CD8-positive, alpha-beta memory T cell (primary cell): ENCODE measurements at regions not wholly inside any gene's neighbourhood (a gene's known extent, or its start where the extent isn't known, plus 50 kb on each side); places are given as distances from the start of the nearest gene placed in this dataset.

Experiments
- CTCF ChIA-PET: fragments of 350-600 bp; sonication (Branson Sonifier 250); formaldehyde crosslinking; loops from one replicate; lab custom pipeline; 2021; ENCODE audit warnings: antibody characterized with exemption; lab: Charles Lee
- POLR2A ChIA-PET: fragments of 350-600 bp; sonication (Branson Sonifier 250); formaldehyde crosslinking; loops from one replicate; lab custom pipeline; 2021; ENCODE audit warnings: antibody characterized with exemption; lab: Charles Lee
- DNase-seq, 5 donors: peaks; one replicate each; pipeline versions ENCODE4 v3.0.0 to v3.0.0-alpha.2; 2020 to 2022; ENCODE audit warnings: mixed read lengths in 1 of 5
- H3K27ac ChIP-seq: one replicate; pipeline ENCODE4 v1.7.0; 2013; ENCODE audit warnings: low read depth, mild to moderate bottlenecking, low read length, moderate library complexity
- H3K27me3 ChIP-seq: 2 replicates; pipeline ENCODE4 v1.7.0; 2013; ENCODE audit warnings: low read length, mild to moderate bottlenecking; ENCODE audit not compliant: insufficient read depth, poor library complexity, severe bottlenecking
- H3K36me3 ChIP-seq: 2 replicates; pipeline ENCODE4 v1.7.0; 2013; ENCODE audit warnings: mild to moderate bottlenecking, low read length, moderate library complexity; ENCODE audit not compliant: insufficient read depth
- H3K4me1 ChIP-seq: 2 replicates; pipeline ENCODE4 v1.7.0; 2013; ENCODE audit warnings: mild to moderate bottlenecking, low read length, moderate library complexity; ENCODE audit not compliant: insufficient read depth
- H3K4me3 ChIP-seq: 2 replicates; pipeline ENCODE4 v1.7.0; 2013; ENCODE audit warnings: mild to moderate bottlenecking, low read length
- H3K9me3 ChIP-seq: 2 replicates; pipeline ENCODE4 v1.7.0; 2013; ENCODE audit warnings: mild to moderate bottlenecking, low read length
- H3K27ac Mint-ChIP-seq, 8 donors: one replicate each; pipeline ENCODE4 v1.8.0; 2020 to 2021; ENCODE audit warnings: mixed read lengths in 8 of 8, mild to moderate bottlenecking in 6 of 8, inconsistent platforms in 3 of 8, moderate library complexity in 3 of 8
- H3K27me3 Mint-ChIP-seq, 2 donors: one replicate each; pipeline ENCODE4 v1.8.0; 2020 to 2021; ENCODE audit warnings: mixed read lengths in 2 of 2, mild to moderate bottlenecking in 1 of 2, moderate library complexity in 1 of 2
- H3K36me3 Mint-ChIP-seq, 3 donors: one replicate each; pipeline ENCODE4 v1.8.0; 2020 to 2021; ENCODE audit warnings: mixed read lengths in 3 of 3, inconsistent platforms in 1 of 3, mild to moderate bottlenecking in 1 of 3
- H3K4me1 Mint-ChIP-seq, 3 donors: one replicate each; pipeline ENCODE4 v1.8.0; 2020 to 2021; ENCODE audit warnings: mixed read lengths in 3 of 3, inconsistent platforms in 1 of 3, mild to moderate bottlenecking in 1 of 3
- H3K4me3 Mint-ChIP-seq, 7 donors: one replicate each; pipeline ENCODE4 v1.8.0; 2020 to 2021; ENCODE audit warnings: mixed read lengths in 7 of 7, mild to moderate bottlenecking in 6 of 7, moderate library complexity in 4 of 7, inconsistent platforms in 2 of 7
- H3K9me3 Mint-ChIP-seq, 5 donors: one replicate each; pipeline ENCODE4 v1.8.0; 2020 to 2022; ENCODE audit warnings: mixed read lengths in 5 of 5, mild to moderate bottlenecking in 3 of 5, moderate library complexity in 2 of 5, inconsistent platforms in 1 of 5

DNA sequence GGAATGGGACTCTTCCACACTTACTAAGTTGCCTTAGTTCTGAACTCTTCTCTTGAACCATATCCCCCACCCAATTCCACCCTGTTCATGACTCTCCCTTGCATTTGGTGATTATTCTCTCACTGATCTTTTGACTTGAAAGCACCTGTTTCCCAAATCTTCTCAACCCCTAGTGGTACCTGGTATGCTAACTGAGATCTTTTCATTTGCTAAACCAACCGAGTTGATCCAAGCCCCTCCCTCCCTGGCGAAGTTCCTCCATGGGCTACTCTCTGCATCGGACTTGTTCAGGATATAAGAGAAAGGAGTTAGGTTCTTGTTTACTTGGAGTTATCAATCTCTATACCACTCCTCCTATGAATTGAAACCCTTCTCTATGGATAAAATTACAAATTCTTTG is 593.5 kb downstream of the BCL11A start:
- Histone ChIP-seq H3K27ac (no peak overlapping the region), H3K4me1 (no peaks in the 10 kb centered on the region), H3K9me3 (no peaks in the 10 kb centered on the region), H3K27me3 (no peaks in the 10 kb centered on the region), H3K36me3 (no peaks in the 10 kb centered on the region), H3K4me3 (no peak overlapping the region)
- Mint-ChIP-seq H3K4me3 (no peak overlapping the region), H3K4me1 (no peaks in the 10 kb centered on the region), H3K27me3 (no peaks in the 10 kb centered on the region), H3K9me3 (peaks cover 0 to 3% (median 0%) of the 10 kb centered on the region in 5 donors), H3K27ac (no peak overlapping the region), H3K36me3 (no peaks in the 10 kb centered on the region)
- no peak for DNase-seq
- ChIA-PET POLR2A (no interaction called here), CTCF (no interaction called here)

DNA sequence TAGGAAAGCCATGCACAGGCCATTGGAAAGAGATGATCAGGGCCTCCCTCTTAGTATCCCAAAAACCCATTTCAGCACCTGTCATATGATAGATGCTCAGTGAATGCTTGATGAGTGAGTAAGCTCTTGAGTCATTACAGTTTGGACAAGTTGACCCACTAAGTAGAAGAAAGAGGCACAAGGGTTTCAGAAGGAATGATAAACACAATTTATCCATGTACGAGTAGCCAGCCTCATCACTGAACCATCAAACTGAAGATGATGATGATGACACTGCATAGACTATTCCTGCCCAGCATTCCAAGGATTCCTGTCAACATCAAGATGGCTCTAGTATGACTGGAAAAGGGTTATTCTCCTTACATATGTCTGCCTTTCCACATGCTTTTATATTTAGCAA is 596.0 kb downstream of the BCL11A start:
- Histone ChIP-seq H3K9me3 (no peaks in the 10 kb centered on the region), H3K4me3 (no peak overlapping the region), H3K4me1 (no peaks in the 10 kb centered on the region), H3K27me3 (no peaks in the 10 kb centered on the region), H3K36me3 (no peaks in the 10 kb centered on the region), H3K27ac (no peak overlapping the region)
- Mint-ChIP-seq H3K9me3 (peaks cover 0 to 3% (median 0%) of the 10 kb centered on the region in 5 donors), H3K27me3 (no peaks in the 10 kb centered on the region), H3K36me3 (no peaks in the 10 kb centered on the region), H3K4me3 (no peak overlapping the region), H3K27ac (no peak overlapping the region), H3K4me1 (no peaks in the 10 kb centered on the region)
- no peak for DNase-seq
- POLR2A ChIA-PET = no interaction called here
- CTCF ChIA-PET = no interaction called here

GRCh38 chr2:59956981-59957380 is 596.5 kb downstream of the BCL11A start:
- H3K27ac ChIP-seq = no peak overlapping the region
- H3K9me3 Mint-ChIP-seq = peaks cover 0 to 3% (median 0%) of the 10 kb centered on the region in 5 donors
- no peak overlapping the region for H3K4me3 Mint-ChIP-seq
- no peaks in the 10 kb centered on the region for H3K36me3 ChIP-seq
- CTCF ChIA-PET = no interaction called here
- POLR2A ChIA-PET = no interaction called here
- no peak for DNase-seq
- no peaks in the 10 kb centered on the region for H3K27me3 Mint-ChIP-seq
- H3K9me3 ChIP-seq = no peaks in the 10 kb centered on the region
- no peaks in the 10 kb centered on the region for H3K4me1 Mint-ChIP-seq
- H3K27me3 ChIP-seq = no peaks in the 10 kb centered on the region
- H3K4me3 ChIP-seq = no peak overlapping the region
- no peak overlapping the region for H3K27ac Mint-ChIP-seq
- H3K4me1 ChIP-seq = no peaks in the 10 kb centered on the region
- no peaks in the 10 kb centered on the region for H3K36me3 Mint-ChIP-seq

DNA sequence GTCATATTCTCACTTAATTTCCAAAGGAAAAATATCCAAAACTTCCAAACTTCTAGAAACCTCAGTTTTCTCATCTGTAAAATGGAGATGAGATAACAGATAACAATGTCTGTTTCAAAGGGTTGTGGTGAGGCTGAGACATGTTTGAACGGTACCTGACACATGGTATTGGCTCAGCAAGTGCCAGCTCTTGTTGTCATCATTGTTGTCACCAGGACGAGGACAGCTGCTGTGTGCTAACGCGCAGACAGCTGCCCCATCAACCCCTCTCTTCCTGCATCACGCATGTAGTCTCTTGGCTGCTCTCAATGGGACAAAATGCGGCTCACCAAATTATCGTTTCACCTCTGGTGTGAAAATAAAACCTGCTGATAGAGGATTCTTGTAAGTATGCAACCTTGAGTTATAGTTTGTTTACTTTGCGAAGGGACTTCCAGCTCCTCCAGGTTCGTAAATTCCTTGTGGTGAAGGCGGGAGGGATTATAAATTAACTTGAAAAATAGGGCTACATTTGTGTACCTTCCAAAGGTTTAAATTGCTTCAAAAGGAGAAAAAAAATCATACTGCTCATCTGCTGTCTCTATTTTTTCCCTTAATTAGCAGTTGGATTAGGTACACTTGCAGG is 605.4 kb downstream of the BCL11A start:
- H3K4me1 Mint-ChIP-seq = no peaks in the 10 kb centered on the region
- no peak overlapping the region for H3K4me3 ChIP-seq
- no peak for DNase-seq
- H3K27me3 ChIP-seq = no peaks in the 10 kb centered on the region
- H3K27me3 Mint-ChIP-seq = peaks cover 0 to 2% of the 10 kb centered on the region in 2 donors
- ChIA-PET POLR2A (no interaction called here), CTCF (no interaction called here)
- H3K36me3 Mint-ChIP-seq = no peaks in the 10 kb centered on the region
- H3K4me1 ChIP-seq = no peaks in the 10 kb centered on the region
- H3K27ac ChIP-seq = no peak overlapping the region
- H3K27ac Mint-ChIP-seq = no peak overlapping the region
- no peak overlapping the region for H3K4me3 Mint-ChIP-seq
- H3K9me3 ChIP-seq = no peaks in the 10 kb centered on the region
- no peaks in the 10 kb centered on the region for H3K36me3 ChIP-seq
- H3K9me3 Mint-ChIP-seq = peaks cover 0 to 3% (median 2%) of the 10 kb centered on the region in 5 donors

DNA sequence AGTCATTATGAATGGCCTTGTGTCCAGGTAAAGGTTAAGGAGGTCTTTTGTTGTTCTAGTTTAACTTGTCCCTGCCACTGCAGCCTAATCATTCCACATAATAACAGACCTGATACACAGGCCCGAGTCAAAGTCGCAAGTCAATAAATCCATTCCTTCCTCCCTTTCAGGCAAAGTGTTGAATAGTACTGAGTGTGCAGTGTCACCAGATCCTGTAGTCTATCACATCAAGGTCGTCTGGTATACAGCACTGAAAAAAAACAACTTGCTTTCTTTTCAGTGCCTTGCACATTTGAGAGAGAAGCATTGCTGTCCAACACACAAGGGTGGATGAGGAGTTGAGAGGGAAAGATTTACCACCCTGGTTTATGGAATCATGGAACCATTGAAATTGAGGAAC is 606.2 kb downstream of the BCL11A start:
- Histone ChIP-seq H3K27ac (no peak overlapping the region), H3K4me3 (no peak overlapping the region), H3K9me3 (no peaks in the 10 kb centered on the region), H3K36me3 (no peaks in the 10 kb centered on the region), H3K27me3 (no peaks in the 10 kb centered on the region), H3K4me1 (no peaks in the 10 kb centered on the region)
- no peak overlapping the region for H3K27ac Mint-ChIP-seq
- H3K36me3 Mint-ChIP-seq = no peaks in the 10 kb centered on the region
- ChIA-PET CTCF (no interaction called here), POLR2A (no interaction called here)
- H3K4me3 Mint-ChIP-seq = no peak overlapping the region
- H3K4me1 Mint-ChIP-seq = no peaks in the 10 kb centered on the region
- no peak for DNase-seq
- H3K27me3 Mint-ChIP-seq = peaks cover 0 to 2% of the 10 kb centered on the region in 2 donors
- H3K9me3 Mint-ChIP-seq = peaks cover 0 to 3% (median 2%) of the 10 kb centered on the region in 5 donors

DNA sequence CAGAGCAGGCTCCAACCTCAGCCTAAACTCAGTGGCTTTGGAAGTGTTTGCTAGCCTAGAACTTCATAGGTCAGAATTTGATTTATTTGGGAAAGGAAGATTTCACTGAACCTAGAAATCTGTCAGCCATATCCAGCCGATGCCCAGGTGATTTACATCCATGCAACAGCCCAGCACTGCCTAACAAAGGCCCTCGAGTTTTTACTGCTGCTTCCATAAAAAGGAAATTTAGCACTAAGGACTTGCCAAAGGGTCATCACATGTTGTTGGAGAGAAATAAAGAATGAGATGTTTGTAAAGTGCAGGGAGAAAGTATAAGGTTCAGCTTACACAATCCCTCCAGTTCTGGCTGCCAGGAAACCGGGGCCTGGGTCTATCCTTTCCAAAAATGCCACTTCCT is 614.2 kb downstream of the BCL11A start:
- CTCF ChIA-PET = no interaction called here
- no peak for DNase-seq
- no peaks in the 10 kb centered on the region for H3K4me1 ChIP-seq
- no peak overlapping the region for H3K4me3 ChIP-seq
- Mint-ChIP-seq H3K27ac (no peak overlapping the region), H3K4me1 (no peaks in the 10 kb centered on the region), H3K36me3 (no peaks in the 10 kb centered on the region), H3K9me3 (peaks cover 0 to 2% (median 0%) of the 10 kb centered on the region in 5 donors), H3K27me3 (peaks cover 0 to 7% of the 10 kb centered on the region in 2 donors), H3K4me3 (no peak overlapping the region)
- no peaks in the 10 kb centered on the region for H3K36me3 ChIP-seq
- POLR2A ChIA-PET = no interaction called here
- H3K27ac ChIP-seq = no peak overlapping the region
- no peaks in the 10 kb centered on the region for H3K9me3 ChIP-seq
- H3K27me3 ChIP-seq = no peaks in the 10 kb centered on the region

GRCh38 chr2:59938181-59938580 is 615.3 kb downstream of the BCL11A start:
- Mint-ChIP-seq H3K27ac (no peak overlapping the region), H3K9me3 (peaks cover 0 to 2% (median 0%) of the 10 kb centered on the region in 5 donors), H3K36me3 (no peaks in the 10 kb centered on the region), H3K27me3 (peaks cover 0 to 5% of the 10 kb centered on the region in 2 donors), H3K4me1 (no peaks in the 10 kb centered on the region), H3K4me3 (no peak overlapping the region)
- Histone ChIP-seq H3K27me3 (no peaks in the 10 kb centered on the region), H3K4me3 (no peak overlapping the region), H3K36me3 (no peaks in the 10 kb centered on the region), H3K4me1 (no peaks in the 10 kb centered on the region), H3K27ac (no peak overlapping the region), H3K9me3 (no peaks in the 10 kb centered on the region)
- CTCF ChIA-PET = no interaction called here
- POLR2A ChIA-PET = no interaction called here
- DNase-seq = no peak

DNA sequence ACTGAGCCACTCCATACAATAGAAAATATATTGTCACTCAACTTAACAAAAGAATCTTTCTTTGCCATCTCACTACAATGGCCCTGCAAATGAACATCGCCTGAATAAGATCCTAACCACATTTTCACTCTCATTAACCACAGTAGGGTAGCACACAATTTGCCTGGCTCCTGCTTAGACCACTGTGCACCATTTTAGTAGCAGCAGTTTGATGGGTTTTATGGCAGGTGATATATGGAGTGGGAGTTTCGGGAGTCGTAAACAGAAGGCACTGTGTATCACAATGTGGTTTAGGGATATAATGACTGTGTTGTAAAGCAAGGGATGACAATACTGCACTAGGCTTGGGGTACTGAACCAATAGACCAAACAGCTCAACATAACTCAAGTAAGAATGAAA is 617.4 kb downstream of the BCL11A start:
- Mint-ChIP-seq H3K36me3 (no peaks in the 10 kb centered on the region), H3K9me3 (peaks cover 0 to 8% (median 0%) of the 10 kb centered on the region in 5 donors), H3K4me1 (no peaks in the 10 kb centered on the region), H3K27ac (no peak overlapping the region), H3K27me3 (peaks cover 0 to 5% of the 10 kb centered on the region in 2 donors), H3K4me3 (no peak overlapping the region)
- no peak for DNase-seq
- Histone ChIP-seq H3K4me3 (no peak overlapping the region), H3K27ac (no peak overlapping the region), H3K36me3 (no peaks in the 10 kb centered on the region), H3K4me1 (no peaks in the 10 kb centered on the region), H3K27me3 (no peaks in the 10 kb centered on the region), H3K9me3 (no peaks in the 10 kb centered on the region)
- ChIA-PET CTCF (no interaction called here), POLR2A (no interaction called here)
